Spinal cord (tissue), 9 donors: ENCODE measurements at regions not wholly inside any gene's neighbourhood (a gene's known extent, or its start where the extent isn't known, plus 50 kb on each side); places are given as distances from the start of the nearest gene placed in this dataset.

Experiments used
- DNase-seq, 6 donors: peaks; one replicate each; pipeline versions ENCODE4 v3.0.0 to v3.0.0-alpha.2; 2013 to 2015; ENCODE audit warnings: low spot score in 6 of 6, low read depth in 4 of 6
- H3K27ac ChIP-seq: one replicate; pipeline ENCODE4 v1.5.1; 2013; ENCODE audit warnings: low read depth, low read length, control low read depth
- H3K27me3 ChIP-seq: one replicate; pipeline ENCODE4 v1.6.1; 2013; ENCODE audit warnings: low read length; ENCODE audit not compliant: control insufficient read depth, insufficient read depth
- H3K36me3 ChIP-seq: one replicate; pipeline ENCODE4 v1.6.1; 2013; ENCODE audit warnings: low read length; ENCODE audit not compliant: control insufficient read depth, insufficient read depth
- H3K4me1 ChIP-seq: one replicate; pipeline ENCODE4 v1.6.1; 2013; ENCODE audit warnings: low read length; ENCODE audit not compliant: control insufficient read depth, insufficient read depth
- H3K4me3 ChIP-seq: one replicate; pipeline ENCODE4 v1.5.1; 2013; ENCODE audit warnings: low read depth, low read length, control low read depth
- H3K9me3 ChIP-seq: one replicate; pipeline ENCODE4 v1.6.1; 2013; ENCODE audit warnings: low read length; ENCODE audit not compliant: control insufficient read depth, insufficient read depth
- WGBS: methylation state at CpG from one replicate; pipeline ENCODE4 v1.1.5; 2013; ENCODE audit warnings: missing lambda C conversion rate; ENCODE audit not compliant: insufficient coverage; 5-methylcytosine and 5-hydroxymethylcytosine counted together
- donor health status: healthy.

GRCh38 chr2:220309215-220309614 is 681.8 kb downstream of the SLC4A3 start:
- DNase-seq: no peak
- Histone ChIP-seq H3K36me3 (no peaks in the 10 kb centered on the region), H3K27ac (no peak overlapping the region), H3K9me3 (no peaks in the 10 kb centered on the region), H3K27me3 (no peaks in the 10 kb centered on the region), H3K4me3 (no peak overlapping the region), H3K4me1 (no peaks in the 10 kb centered on the region)
- 100% methylated on average over 1 of the region's 1 CpG for WGBS

GRCh38 chr2:220310451-220310861 is 683.0 kb downstream of the SLC4A3 start:
- peak in 2 of 6 donors; percentile 60 to 61 for DNase-seq
- Histone ChIP-seq H3K9me3 (no peaks in the 10 kb centered on the region), H3K4me1 (no peaks in the 10 kb centered on the region), H3K36me3 (no peaks in the 10 kb centered on the region), H3K27me3 (no peaks in the 10 kb centered on the region), H3K4me3 (no peak overlapping the region), H3K27ac (no peak overlapping the region)
- no CpG with 5 or more reads among the region's 1 CpG for WGBS

GRCh38 chr2:220315098-220315823 is 687.8 kb downstream of the SLC4A3 start:
- WGBS: no CpG with 5 or more reads among the region's 4 CpGs
- Histone ChIP-seq H3K9me3 (no peaks in the 10 kb centered on the region), H3K4me3 (no peak overlapping the region), H3K27ac (no peak overlapping the region), H3K36me3 (no peaks in the 10 kb centered on the region), H3K4me1 (no peaks in the 10 kb centered on the region), H3K27me3 (no peaks in the 10 kb centered on the region)
- peak in 1 of 6 donors; percentile 45 for DNase-seq

GRCh38 chr2:220318037-220318436 is 690.6 kb downstream of the SLC4A3 start:
- Histone ChIP-seq H3K4me1 (no peaks in the 10 kb centered on the region), H3K27ac (no peak overlapping the region), H3K4me3 (no peak overlapping the region), H3K27me3 (no peaks in the 10 kb centered on the region), H3K9me3 (no peaks in the 10 kb centered on the region), H3K36me3 (no peaks in the 10 kb centered on the region)
- DNase-seq: no peak
- WGBS: no CpG with 5 or more reads among the region's 2 CpGs

- WGBS: no CpG with 5 or more reads among the region's 1 CpG
- no peaks in the 10 kb centered on the region for H3K4me1 ChIP-seq
- H3K9me3 ChIP-seq: no peaks in the 10 kb centered on the region
- no peak overlapping the region for H3K4me3 ChIP-seq
- H3K27me3 ChIP-seq: no peaks in the 10 kb centered on the region
- no peaks in the 10 kb centered on the region for H3K36me3 ChIP-seq
- no peak overlapping the region for H3K27ac ChIP-seq
- DNase-seq: no peak
Observed at GRCh38 chr2:220318508-220318907, 691.1 kb downstream of the SLC4A3 start.

- Histone ChIP-seq H3K27ac (no peak overlapping the region), H3K27me3 (no peaks in the 10 kb centered on the region), H3K36me3 (no peaks in the 10 kb centered on the region), H3K9me3 (no peaks in the 10 kb centered on the region), H3K4me1 (no peaks in the 10 kb centered on the region), H3K4me3 (no peak overlapping the region)
- 100% methylated on average over 1 of the region's 2 CpGs for WGBS
- DNase-seq: no peak
Observed at GRCh38 chr2:220320326-220320725, 692.9 kb downstream of the SLC4A3 start.

- Histone ChIP-seq H3K27ac (no peak overlapping the region), H3K9me3 (peaks cover 3% of the 10 kb centered on the region), H3K27me3 (no peaks in the 10 kb centered on the region), H3K4me3 (no peak overlapping the region), H3K4me1 (no peaks in the 10 kb centered on the region), H3K36me3 (no peaks in the 10 kb centered on the region)
- DNase-seq: no peak
- no CpG with 5 or more reads among the region's 1 CpG for WGBS
Observed at GRCh38 chr2:220332886-220333285, 705.5 kb downstream of the SLC4A3 start.

- Histone ChIP-seq H3K4me1 (no peaks in the 10 kb centered on the region), H3K4me3 (no peak overlapping the region), H3K36me3 (no peaks in the 10 kb centered on the region), H3K9me3 (peaks cover 2% of the 10 kb centered on the region), H3K27me3 (no peaks in the 10 kb centered on the region), H3K27ac (no peak overlapping the region)
- no peak for DNase-seq
Observed at GRCh38 chr2:220334210-220334609, 706.8 kb downstream of the SLC4A3 start.

- H3K9me3 ChIP-seq: no peaks in the 10 kb centered on the region
- WGBS: 81% methylated on average over 4 of the region's 4 CpGs
- H3K27me3 ChIP-seq: no peaks in the 10 kb centered on the region
- H3K4me3 ChIP-seq: no peak overlapping the region
- H3K36me3 ChIP-seq: no peaks in the 10 kb centered on the region
- DNase-seq: no peak
- no peak overlapping the region for H3K27ac ChIP-seq
- no peaks in the 10 kb centered on the region for H3K4me1 ChIP-seq
Observed at GRCh38 chr2:220334871-220335590, 707.6 kb downstream of the SLC4A3 start.

GRCh38 chr2:220335591-220335915 is 708.1 kb downstream of the SLC4A3 start:
- Histone ChIP-seq H3K27me3 (no peaks in the 10 kb centered on the region), H3K9me3 (no peaks in the 10 kb centered on the region), H3K27ac (no peak overlapping the region), H3K4me3 (no peak overlapping the region), H3K4me1 (no peaks in the 10 kb centered on the region), H3K36me3 (no peaks in the 10 kb centered on the region)
- 63% methylated on average over 2 of the region's 4 CpGs for WGBS
- peak in 1 of 6 donors; percentile 6 for DNase-seq
